Spleen (tissue), 11 donors: ENCODE measurements at regions not wholly inside any gene's neighbourhood (a gene's known extent, or its start where the extent isn't known, plus 50 kb on each side); places are given as distances from the start of the nearest gene placed in this dataset.
"Not testable (repeated sequence)": the region's sequence is repeated elsewhere in the genome, so short reads cannot be mapped to it uniquely, and the experiment has no call there.

Source experiments
- DNase-seq: peaks from one replicate; pipeline ENCODE4 v3.0.0-alpha.2; 2020
- H3K27ac ChIP-seq, 8 donors: fragments of 200-600 bp; sonication (generic) in 7 of 8; 1 replicate in 4 of 8; 2 replicates in 4 of 8; pipeline versions ENCODE4 v1.5.0 to v1.8.0; 2016 to 2021; ENCODE audit warnings: inconsistent platforms in 4 of 8, mild to moderate bottlenecking in 4 of 8, moderate library complexity in 1 of 8
- H3K27me3 ChIP-seq, 7 donors: fragments of 200-600 bp; sonication (generic) in 6 of 7; replicated peaks in 1 of 7; 1 replicate in 4 of 7; 2 replicates in 3 of 7; pipeline versions ENCODE4 v1.5.0 to v1.8.0; 2016 to 2021; ENCODE audit warnings: inconsistent platforms in 3 of 7, mild to moderate bottlenecking in 1 of 7
- H3K36me3 ChIP-seq, 6 donors: fragments of 200-600 bp; sonication (generic) in 5 of 6; 1 replicate in 4 of 6; 2 replicates in 2 of 6; pipeline versions ENCODE4 v1.5.0 to v1.8.0; 2016 to 2021; ENCODE audit warnings: inconsistent platforms in 2 of 6
- H3K4me1 ChIP-seq, 6 donors: fragments of 200-600 bp; sonication (generic) in 5 of 6; 1 replicate in 3 of 6; 2 replicates in 3 of 6; pipeline versions ENCODE4 v1.5.0 to v1.8.0; 2016 to 2021; ENCODE audit warnings: inconsistent platforms in 3 of 6
- H3K4me3 ChIP-seq, 8 donors: fragments of 200-600 bp; sonication (generic) in 7 of 8; 1 replicate in 4 of 8; 2 replicates in 4 of 8; pipeline versions ENCODE4 v1.5.0 to v1.8.0; 2016 to 2021; ENCODE audit warnings: inconsistent platforms in 4 of 8, mild to moderate bottlenecking in 4 of 8, moderate library complexity in 2 of 8
- H3K9me3 ChIP-seq, 8 donors: fragments of 200-600 bp; sonication (generic) in 7 of 8; 1 replicate in 4 of 8; 2 replicates in 4 of 8; pipeline versions ENCODE4 v1.5.0 to v1.8.0; 2016 to 2021; ENCODE audit warnings: inconsistent platforms in 4 of 8
- CTCF ChIP-seq, 11 experiments: fragments of 200-600 bp in 7 of 11; fragments of 450-650 bp in 4 of 11; sonication (generic) in 4 of 11; IDR thresholded peaks in 8 of 11; conservative IDR thresholded peaks in 3 of 11; 1 replicate in 7 of 11; 2 replicates in 4 of 11; pipeline versions ENCODE4 v1.4.0 to v1.8.0; 2016 to 2021; ENCODE audit warnings: antibody characterized with exemption in 11 of 11, inconsistent platforms in 4 of 11, mild to moderate bottlenecking in 1 of 11
- POLR2A ChIP-seq, 3 donors: fragments of 450-650 bp; IDR thresholded peaks; one replicate each; pipeline ENCODE4 v1.5.1; 2017; ENCODE audit warnings: antibody characterized with exemption in 3 of 3, mild to moderate bottlenecking in 1 of 3
- POLR2AphosphoS5 ChIP-seq, 3 donors: sonication (generic); formaldehyde crosslinking; IDR thresholded peaks; one replicate each; pipeline ENCODE4 v1.5.1; 2017; ENCODE audit warnings: antibody characterized with exemption in 3 of 3
- WGBS, 5 donors: extraction: QIAGEN DNeasy Blood & Tissue Kit in 3 of 5; methylation state at CpG; one replicate each; pipeline versions ENCODE4 v1.1.5 to v1.1.7; 2013 to 2018; 5-methylcytosine and 5-hydroxymethylcytosine counted together
- intact Hi-C: fragments of 100-400 bp; cut with DNase I; formaldehyde crosslinking; loops from one replicate; pipeline ENCODE4 v1.15.0; 2023; ENCODE audit warnings: low total_unique reads
- donor health status: healthy with polysubstance abuse.
- donor health status: DM: no; HTN: no; CAD: no; lungs with moderate emphysema.
- donor health status: DM: no; HTN: no; CAD: no.
- donor health status: Bipolar disorder and iron deficiency.
- donor health status: healthy.
- donor health status: DM: no; HTN: no; CAD: no.
- donor health status: DM: yes; HTN: yes; CAD: no.

GRCh38 chr18:47644896-47645295, 285.6 kb downstream of the SMAD2 start:
- no peaks in the 10 kb centered on the region for H3K4me1 ChIP-seq
- no peak for DNase-seq
- no peaks in the 10 kb centered on the region for H3K36me3 ChIP-seq
- no peak for TF ChIP-seq POLR2AphosphoS5 (IDR thresholded peaks at IDR 0.05)
- no peak for TF ChIP-seq POLR2A (IDR thresholded peaks at IDR 0.05)
- H3K9me3 ChIP-seq: peaks cover 0 to 17% (median 8%) of the 10 kb centered on the region in 8 donors
- 58 to 79% (median 67%) methylated on average over 1 of the region's 1 CpG for WGBS, 5 donors
- H3K27me3 ChIP-seq: no peaks in the 10 kb centered on the region
- H3K27ac ChIP-seq: no peak overlapping the region
- no peak overlapping the region for H3K4me3 ChIP-seq
- intact Hi-C loops: no loop called here

- intact Hi-C loops, H3K9me3 ChIP-seq, H3K27ac ChIP-seq, DNase-seq, H3K4me1 ChIP-seq, H3K4me3 ChIP-seq, H3K36me3 ChIP-seq: not testable (repeated sequence)
- peaks cover 0 to 17% (median 0%) of the 10 kb centered on the region in 7 donors for H3K27me3 ChIP-seq
- 88 to 95% (median 92%) methylated on average over 7 to 10 of the region's 10 CpGs for WGBS, 5 donors
These were observed 292.9 kb downstream of the SMAD2 start for GRCh38 chr18:47637551-47637950.

GRCh38 chr18:47635416-47635815, 295.0 kb downstream of the SMAD2 start:
- no peaks in the 10 kb centered on the region for H3K36me3 ChIP-seq
- no peak for DNase-seq
- peaks cover 0 to 7% (median 1%) of the 10 kb centered on the region in 6 donors for H3K4me1 ChIP-seq
- peaks cover 0 to 20% (median 0%) of the 10 kb centered on the region in 7 donors for H3K27me3 ChIP-seq
- no peak overlapping the region for H3K4me3 ChIP-seq
- H3K27ac ChIP-seq: no peak overlapping the region
- WGBS, 5 donors: 83 to 94% (median 88%) methylated on average over 6 of the region's 6 CpGs
- intact Hi-C loops: no loop called here
- TF ChIP-seq CTCF (IDR thresholded peaks at IDR 0.05 in 8 of 11, conservative IDR thresholded peaks at IDR 0.05 in 3 of 11) (no peak), POLR2A (IDR thresholded peaks at IDR 0.05) (no peak), POLR2AphosphoS5 (IDR thresholded peaks at IDR 0.05) (no peak)
- no peaks in the 10 kb centered on the region for H3K9me3 ChIP-seq

DNA sequence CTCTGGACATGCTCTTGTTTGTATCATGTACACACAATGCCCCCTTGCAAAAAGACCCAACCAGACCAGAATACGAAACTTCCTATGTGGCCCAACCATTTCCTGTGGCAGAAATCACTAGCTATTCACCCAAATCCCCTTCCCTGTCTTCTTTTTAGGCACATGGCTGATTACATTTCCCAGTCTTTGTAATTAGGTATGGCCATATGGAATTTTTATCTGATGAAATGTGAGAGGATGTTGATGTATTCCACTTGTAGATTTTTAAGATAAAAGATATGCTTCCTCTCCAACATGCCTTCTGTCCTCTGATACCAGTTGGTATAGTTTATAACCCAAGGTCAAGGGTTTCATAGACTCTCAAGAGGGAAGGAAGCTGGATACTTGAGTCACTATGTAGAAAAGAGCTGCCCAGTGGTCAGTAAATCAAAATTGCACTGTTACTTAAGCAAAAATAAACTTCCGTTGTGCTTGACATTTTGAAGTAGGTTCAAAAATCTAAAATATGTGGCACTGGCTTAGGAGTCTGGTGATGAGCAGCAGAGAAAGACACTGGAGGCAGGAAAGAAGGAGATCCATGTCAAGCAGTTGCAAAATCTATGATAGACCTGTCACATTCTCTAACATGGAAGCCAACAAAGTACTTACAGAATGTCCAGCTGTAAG, 297.4 kb downstream of the SMAD2 start:
- 20 to 43% (median 30%) methylated on average over 2 of the region's 2 CpGs for WGBS, 5 donors
- intact Hi-C loops: no loop called here
- H3K27me3 ChIP-seq: peaks cover 0 to 25% (median 0%) of the 10 kb centered on the region in 7 donors

More for the DNA sequence above, 297.4 kb downstream of the SMAD2 start:
- TF ChIP-seq CTCF (IDR thresholded peaks at IDR 0.05 in 8 of 11, conservative IDR thresholded peaks at IDR 0.05 in 3 of 11): no peak
- TF ChIP-seq POLR2AphosphoS5 (IDR thresholded peaks at IDR 0.05): no peak
- no peaks in the 10 kb centered on the region for H3K36me3 ChIP-seq
- DNase-seq: no peak
- H3K4me1 ChIP-seq: peaks cover 0 to 7% (median 1%) of the 10 kb centered on the region in 6 donors
- H3K4me3 ChIP-seq: no peak overlapping the region
- no peak overlapping the region for H3K27ac ChIP-seq
- H3K9me3 ChIP-seq: no peaks in the 10 kb centered on the region
